HG02798 (cell line): ENCODE measurements at regions not wholly inside any gene's neighbourhood (a gene's known extent, or its start where the extent isn't known, plus 50 kb on each side); places are given as distances from the start of the nearest gene placed in this dataset.
"Not testable (repeated sequence)": the region's sequence is repeated elsewhere in the genome, so short reads cannot be mapped to it uniquely, and the experiment has no call there.

Source experiments
- ATAC-seq: cut with Tn5 transposase; IDR thresholded peaks from one replicate; pipeline ENCODE4 v1.9.1; 2021; ENCODE audit warnings: mild to moderate bottlenecking; ENCODE audit not compliant: unreplicated experiment, poor library complexity

DNA sequence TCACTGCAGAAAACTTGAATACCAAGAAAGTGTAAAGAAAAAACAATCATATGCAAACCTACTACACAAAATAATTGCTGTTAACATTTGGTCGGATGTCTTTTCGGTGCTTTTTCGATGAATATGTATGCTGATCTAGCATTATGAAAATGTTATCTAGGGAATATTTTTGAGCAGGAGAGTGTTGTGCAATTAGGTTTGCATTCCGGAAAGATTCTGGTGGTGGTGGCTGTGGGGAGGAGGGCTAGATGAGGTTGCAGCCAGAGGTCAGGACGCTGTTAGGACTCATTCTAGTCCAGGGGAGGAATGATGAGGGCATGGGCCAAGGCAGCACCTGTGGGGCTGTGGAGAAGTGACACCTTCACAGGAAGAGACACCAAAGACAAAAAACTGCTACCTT lies 258.0 kb upstream of the ASIC2 start:
- no peak for ATAC-seq

DNA sequence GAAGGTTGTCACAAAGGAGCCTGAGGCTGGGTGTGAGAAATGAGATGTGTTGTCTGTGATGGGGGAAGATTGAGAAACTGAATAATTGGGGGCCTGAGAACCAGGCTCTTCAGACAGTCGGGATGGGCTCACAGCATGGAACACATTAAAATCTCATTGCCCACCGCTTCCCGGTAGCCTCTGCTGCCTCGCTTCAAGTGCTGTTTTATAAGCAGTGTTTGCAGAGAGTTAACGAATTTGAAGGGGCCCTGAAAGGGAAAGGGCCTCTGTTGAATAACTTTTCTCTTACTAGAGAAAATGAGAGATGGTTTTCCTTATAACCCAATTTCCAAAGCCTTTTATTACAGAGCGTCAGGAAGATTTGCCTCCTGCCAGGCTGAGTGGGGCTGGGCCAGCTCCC lies 258.8 kb upstream of the ASIC2 start:
- ATAC-seq: no peak

DNA sequence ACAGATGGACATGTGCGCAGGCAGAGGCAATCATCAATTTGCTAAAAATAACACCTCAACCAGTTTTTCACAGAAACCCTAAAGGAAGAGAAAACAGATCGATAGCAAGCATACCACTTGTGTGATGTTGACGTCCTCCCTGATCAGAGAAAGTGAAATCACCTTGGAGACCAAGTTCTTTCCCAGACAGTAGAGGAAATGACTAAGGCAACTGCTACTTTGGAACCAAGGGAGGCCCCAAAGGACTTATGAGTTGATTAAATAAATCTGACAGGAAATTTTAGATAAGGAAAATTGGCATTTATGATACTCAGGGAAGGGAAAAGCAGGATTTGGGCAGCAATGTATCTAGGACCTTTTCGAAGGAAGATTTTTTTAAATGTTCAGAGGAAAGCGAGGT lies 267.1 kb upstream of the ASIC2 start:
- ATAC-seq: no peak

DNA sequence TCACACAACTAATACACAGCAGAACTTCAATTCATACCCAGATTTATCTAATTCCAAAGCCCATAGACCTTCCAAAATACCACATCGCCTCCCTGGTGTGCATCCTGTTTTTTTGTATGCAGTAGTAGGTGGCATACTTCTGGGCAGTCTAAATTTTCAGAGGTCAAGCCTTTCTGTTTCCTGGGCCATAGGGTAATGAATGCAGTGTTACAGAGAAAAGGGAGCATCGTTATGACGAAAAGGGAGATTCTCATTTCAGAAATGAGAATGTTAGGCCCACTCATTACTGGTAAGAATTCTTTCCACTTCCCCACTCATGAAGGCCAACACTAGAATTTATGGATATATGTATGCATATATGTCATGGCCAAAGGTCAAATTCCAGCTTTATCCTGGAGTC lies 267.8 kb upstream of the ASIC2 start:
- ATAC-seq: no peak

DNA sequence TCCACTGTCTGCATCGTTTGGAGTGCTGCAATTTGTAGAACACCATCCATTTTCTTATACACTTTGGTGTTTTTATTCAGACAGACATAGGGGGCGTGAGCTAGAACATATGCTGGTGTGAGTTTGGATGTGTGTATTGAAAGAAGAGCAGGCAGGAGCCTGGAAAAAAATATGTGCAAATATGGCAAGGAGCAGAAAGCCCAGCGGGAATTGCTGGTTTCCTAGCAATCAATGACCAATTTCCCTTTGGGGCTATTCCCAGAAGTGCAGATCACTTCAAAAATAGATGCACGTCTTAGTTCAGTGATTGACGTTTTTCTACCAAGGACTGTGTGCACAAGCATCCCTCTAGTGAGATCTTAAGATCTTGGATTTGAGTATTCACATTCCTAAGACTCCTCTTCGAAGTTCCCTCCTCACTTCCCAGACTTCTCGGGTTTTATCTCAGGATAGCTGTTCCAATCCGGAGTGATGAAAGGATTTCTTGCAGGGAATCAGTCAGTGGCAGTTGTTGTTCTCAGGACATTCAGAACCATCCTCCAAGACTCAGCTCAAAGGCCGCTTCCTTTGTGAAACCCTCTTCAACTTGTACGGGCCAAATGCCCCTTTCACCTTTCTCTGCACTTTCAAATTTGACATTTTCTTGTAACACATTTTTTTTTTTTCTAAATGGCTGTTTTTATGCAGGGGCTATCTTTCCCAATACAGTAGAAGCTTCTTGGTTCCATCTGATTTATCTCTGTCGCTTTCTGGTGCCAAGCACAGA lies 268.7 kb upstream of the ASIC2 start:
- ATAC-seq: no peak

DNA sequence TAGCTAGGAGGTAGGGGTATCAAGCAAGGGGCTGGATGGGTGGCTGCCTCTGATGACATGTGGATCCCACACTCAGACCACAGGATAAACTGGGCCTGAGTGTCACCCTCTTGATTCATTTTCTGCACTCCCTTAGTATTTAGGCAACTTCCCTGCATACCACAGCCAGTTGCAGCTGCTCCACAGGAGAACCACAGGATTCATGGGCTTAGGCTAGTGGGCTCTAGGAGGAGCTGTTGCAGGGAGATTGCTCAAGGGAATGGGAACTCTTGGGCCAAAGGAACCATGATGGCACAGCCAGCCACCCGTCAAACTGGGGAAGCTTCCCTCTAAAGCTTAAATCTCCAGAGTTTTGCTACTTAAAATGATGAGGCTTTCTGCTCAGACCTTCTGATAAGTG lies 269.7 kb upstream of the ASIC2 start:
- no peak for ATAC-seq

DNA sequence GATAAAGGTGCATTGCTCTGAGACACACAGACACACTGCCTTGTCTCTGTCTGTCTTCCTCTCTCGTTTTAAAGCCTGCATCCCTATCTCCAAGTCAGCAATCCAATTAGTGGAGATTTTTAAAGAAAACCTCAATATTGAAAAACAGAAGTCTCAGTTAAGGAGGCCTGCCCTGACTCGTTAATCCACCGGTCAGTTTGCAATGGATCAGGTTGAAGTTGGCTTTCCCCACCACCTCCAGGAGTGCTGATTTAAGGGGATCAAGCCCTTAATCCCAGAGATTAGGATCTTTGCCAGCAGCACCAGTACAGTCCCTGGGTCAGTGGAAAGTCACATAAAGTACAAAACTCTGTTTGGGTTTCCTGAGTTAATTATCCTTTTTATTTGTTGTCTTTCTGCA lies 271.1 kb upstream of the ASIC2 start:
- ATAC-seq: no peak

DNA sequence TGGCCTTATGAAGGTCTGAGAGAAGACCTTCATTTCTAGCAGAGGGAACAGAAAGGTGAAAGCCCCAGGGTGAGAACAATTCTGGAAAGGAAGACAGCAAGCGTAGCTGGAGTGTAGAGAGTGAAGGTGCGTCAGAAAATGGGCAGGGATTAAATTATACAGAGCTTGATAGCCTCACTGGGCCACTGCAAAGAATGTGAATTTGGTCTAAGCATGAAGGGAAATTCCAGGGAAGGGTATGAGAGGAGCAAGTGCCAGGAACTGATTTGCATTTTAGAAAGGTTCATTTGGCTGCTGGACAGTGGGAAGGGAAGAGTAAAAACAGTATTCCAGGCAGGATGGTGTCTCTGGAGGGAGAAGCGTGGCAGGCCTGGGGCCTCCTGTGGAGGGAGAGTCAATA lies 274.1 kb upstream of the ASIC2 start:
- ATAC-seq: no peak

DNA sequence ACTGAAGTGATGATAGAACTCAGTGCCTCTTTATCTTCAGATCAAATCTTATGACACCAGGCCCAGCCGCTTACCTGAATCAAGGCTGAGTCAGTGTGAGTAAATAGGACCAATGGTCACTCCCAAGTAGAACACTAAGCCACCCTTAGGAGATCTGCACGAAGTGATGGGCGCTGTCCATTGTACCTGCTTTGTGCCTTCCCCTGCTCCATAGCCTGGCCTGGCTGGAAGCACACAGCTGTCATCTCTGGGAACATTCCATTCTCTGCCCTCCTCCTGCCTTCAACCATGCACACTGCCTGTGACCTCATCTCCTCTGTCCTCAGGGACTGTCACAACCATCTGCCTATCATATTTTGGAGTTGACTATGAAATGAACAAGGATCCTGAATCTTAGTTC lies 279.5 kb upstream of the ASIC2 start:
- no peak for ATAC-seq

DNA sequence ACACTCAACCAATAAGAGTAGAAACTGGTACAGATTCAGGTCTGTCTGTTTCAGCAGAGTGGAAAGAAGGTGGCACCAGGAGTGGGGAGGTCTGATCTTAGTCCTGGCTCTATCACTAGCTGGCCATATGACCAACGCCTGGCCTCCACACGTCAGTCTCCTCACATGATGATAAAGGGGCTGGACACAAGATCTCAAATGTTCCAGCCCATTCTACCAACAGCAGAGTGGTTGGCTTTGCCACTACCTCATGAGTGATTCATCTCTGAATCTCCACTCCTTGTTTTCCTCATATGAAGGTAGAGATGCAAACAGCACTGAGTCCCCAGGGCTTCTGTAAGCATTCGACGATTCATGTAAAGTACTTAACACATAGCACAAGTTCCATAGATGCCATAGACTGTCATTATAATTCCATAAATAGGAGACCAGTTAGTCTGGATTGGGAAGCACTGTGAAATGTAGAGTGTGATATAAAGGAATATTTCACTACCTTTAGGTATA lies 281.9 kb upstream of the ASIC2 start:
- no peak for ATAC-seq

DNA sequence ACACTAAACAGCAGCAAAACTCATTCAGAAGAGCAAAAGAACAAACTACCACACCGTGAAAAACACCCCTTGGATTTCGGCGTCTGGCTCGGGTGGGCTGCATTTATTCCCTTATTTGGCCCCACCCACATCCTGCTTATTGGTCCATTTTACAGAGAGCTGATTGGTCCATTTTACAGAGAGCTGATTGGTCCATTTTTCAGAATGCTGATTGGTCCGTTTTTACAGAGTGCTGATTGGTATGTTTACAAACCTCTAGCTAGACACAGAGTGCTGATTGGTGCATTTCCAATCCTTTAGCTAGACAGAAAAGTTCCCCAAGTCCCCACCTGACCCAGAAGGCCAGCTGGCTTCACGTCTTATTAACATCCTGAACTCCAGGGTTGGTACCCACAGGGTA lies 286.6 kb upstream of the ASIC2 start:
- not testable (repeated sequence) for ATAC-seq

DNA sequence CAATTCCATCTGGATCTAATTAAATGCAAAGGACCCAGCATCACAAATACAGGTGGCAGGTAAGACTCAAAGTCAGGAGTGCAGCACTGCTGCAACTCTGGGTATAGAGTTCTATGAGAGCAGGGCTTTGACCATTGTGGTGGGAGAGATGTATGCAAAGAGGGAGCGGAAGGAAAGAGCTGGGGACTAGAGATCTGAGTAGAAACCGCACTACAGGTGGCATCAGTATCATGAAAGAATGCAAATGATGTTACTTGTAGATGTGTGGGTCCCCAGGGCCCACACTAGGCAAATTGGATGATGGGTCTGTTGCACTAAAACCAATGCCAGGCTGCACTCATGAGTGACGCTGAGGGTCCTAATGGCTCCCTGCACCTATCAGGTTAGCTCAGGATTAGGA lies 287.1 kb upstream of the ASIC2 start:
- ATAC-seq: no peak

DNA sequence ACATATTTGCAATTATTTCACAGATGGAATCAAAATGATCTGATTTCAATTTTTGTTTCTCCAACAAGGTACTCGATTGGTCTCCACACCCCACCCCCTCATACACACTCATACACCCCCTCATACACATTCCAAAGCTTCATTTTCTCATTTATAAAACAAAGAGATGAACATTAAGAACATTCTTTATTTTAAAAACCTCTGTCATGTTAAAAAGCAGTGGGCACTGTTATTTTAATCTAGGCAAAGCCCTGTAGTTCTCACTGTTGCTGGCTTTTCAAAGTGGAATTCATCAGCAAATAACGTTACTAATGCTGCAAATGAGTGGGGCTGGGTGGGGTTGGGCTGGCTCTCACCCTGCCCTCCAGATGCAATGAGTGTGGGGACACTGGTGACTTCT lies 289.6 kb upstream of the ASIC2 start:
- no peak for ATAC-seq

DNA sequence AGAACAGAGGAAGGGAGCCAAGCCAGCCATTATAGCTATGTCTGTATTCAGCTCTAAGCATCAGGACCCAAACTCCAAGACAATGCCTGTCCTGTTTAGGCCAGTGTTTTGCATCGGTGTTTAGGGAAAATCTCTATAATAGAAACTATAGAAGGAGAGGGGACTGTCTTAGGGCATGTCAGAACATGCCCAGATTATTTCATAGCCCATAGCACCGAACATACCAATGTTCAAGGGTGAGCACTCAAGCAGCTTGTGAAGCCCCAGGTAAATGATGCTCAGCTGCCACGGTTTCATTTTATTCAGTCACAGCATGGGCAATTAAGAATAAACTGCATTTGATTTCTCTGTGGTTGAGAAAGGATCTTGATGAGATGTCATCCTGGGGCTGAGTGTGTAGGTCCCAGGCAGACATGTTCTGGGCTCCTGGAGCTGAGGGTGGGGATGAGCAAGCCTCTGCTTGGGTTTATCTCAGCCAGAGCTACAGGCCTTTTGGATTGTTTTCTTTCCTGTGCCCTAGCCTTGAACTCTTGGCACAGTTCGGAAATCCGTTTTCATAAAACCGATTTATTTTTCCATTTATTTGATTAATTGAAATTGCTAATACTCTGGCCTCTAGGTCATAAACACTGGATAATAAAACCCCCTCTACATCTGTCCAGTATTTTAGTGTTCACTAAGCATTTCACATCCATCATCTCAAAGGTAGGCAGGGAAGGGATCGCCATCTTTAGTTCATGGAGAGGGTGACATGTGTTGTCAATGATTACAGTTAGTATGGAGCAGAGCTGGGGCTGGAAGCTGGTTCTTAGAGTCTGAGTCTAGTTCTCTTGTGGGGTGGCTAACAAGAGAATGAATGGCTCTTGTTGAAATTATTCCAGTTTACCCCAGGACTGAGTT lies 290.7 kb upstream of the ASIC2 start:
- no peak for ATAC-seq

DNA sequence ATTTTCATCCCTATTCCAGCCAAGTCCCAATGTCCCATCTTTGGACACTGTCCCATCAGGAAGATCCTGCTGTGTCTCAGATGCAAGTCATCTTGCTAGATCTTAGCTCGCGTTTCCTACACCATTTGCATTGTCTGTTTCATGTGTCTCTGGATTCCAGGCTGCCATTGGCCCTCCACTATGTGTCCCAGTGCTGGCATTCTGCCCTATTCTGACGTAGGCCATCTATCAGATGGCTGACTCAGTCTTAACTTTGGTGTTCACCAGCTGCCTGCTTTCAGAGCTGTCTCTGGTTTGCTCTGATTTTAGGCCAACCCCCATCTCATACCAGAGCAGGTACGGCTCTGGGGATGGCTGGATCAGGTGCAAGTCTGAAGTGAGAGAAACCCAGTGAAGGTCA lies 300.9 kb upstream of the ASIC2 start:
- no peak for ATAC-seq

DNA sequence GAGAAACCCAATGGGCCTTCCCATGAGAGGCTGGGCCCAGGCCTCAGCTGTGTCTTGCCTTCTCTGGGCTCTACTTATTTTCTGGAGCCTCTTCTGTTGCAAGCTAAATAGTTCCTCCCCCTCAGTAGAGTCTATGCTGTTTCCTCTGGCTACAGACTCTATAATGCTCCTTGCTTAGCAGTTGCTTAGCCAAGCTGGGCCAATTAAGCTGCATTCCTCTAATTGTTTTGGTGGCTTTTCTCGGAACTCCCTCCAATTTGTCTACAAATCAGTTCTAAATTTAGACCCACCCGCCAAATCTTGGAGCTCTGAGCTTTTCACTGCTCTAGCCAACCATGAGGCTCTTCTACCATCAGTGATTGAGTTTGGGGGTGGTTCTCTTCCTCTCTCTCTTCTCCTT lies 302.7 kb upstream of the ASIC2 start:
- no peak for ATAC-seq

DNA sequence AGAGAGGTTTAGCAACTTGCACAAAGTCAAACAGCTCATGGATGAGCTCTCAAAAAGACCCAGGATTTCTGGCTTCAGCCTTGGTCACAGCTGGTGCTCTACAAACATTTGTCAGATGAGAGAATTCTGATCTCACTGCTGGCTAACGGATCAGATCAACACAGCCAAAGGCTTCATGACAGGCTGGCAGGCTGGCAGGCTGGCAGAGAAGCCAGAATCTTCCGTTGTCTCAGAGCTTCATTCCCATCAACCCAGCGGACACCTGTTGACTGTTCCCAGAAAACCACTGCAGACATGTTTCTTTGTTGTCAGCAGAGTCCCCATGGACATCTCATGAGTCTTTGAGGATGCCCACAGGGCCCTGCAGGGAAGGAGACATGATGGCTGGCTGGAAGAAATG lies 303.8 kb upstream of the ASIC2 start:
- no peak for ATAC-seq

DNA sequence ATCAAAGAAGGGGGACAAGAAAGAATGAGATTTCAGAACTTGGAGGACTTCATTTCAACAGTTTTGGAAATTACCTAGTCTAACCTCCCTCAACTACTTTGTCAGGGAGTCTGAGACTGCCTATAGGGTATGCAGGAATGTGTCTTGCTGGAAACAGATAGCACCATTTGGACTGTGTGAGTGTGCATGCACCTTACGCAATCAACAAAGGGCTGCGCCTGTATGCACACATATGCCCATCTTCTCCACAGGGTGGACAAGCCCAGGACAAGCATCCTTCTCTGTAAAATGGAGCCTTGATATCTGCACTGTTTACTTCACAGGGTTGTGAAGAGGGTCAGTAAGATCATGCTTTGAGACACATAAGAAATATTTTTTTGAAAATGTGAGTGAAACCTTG lies 305.7 kb upstream of the ASIC2 start:
- ATAC-seq: no peak

DNA sequence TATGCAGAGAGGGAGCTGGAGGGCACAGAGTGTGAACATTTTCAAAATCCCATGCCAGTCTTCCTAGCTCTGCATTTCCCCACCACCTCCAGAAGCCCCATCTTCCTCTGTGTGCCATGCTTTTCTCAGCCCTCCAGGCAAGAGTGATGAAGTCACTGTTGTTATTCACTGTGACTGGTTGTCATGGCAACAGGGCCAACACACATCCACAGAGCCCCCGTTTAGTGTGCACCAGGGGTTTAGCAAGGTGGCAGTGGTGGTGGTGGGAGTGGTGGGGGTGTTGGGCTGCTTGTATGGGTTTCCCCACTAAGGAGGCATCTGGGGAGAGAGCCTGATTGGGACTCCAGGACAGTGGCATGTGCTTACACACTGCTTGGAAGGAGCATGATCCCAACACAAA lies 309.9 kb upstream of the ASIC2 start:
- ATAC-seq: no peak

DNA sequence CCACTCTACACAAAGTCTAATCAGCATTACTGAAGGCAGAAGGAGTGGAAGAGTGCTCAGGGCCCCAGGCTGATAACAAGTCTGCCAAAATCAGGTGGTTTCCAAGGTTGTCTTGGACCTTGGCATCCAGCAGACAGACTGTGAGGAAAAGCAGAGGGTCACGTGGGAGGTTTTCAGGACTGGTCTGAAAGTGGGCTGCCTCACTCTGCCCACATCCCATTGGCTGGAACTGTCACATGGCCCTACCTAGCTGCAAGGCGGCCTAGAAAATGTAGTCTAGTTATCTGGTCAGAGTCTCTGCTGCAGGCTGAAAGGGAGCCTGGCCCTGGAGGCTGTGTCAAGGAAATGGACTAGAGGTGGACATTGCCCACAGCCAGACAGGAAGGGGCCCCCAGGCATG lies 310.7 kb upstream of the ASIC2 start:
- ATAC-seq: no peak

DNA sequence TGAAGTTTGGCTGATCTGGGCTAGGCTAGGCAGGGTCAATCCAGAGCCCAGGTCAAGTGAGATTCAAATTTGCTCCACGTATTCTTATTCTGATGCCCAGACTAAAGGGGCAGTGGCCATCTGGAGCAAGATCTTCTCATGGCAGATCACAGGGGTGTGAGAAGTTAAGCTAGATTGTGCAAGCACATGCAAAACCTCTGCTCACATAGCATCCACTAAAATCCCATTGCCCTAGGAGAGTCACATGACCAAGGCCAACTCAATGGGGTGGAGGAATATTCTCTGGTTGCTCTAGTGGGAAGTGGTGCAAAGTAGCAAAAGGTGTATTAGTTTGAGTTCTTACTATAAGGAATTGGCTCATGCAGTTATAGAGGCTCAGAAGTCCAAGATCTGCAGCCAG lies 318.4 kb upstream of the ASIC2 start:
- ATAC-seq: no peak

DNA sequence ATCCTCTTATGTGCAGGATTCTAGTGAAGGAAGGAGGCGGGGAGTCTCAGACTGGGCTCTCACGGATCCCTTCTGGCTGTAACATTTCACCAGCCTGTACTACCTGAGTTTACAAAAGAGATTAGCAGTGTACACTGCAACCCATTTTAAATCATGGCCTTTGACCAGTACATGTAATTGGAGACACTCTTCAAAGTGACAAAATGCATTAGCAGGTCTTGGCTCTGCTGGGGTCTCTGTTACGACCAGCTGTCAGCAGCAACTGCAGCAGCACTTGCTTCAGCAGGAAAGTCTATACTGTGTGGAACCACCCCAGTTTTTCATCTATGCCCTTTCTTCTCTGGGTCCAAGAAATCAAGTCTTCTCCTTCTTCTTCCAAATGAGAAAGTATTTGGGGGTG lies 322.8 kb upstream of the ASIC2 start:
- no peak for ATAC-seq
